K562 (cell line): ENCODE measurements at regions not wholly inside any gene's neighbourhood (a gene's known extent, or its start where the extent isn't known, plus 50 kb on each side); places are given as distances from the start of the nearest gene placed in this dataset.

Source experiments
- ATAC-seq: fragments of 200-7000 bp; cut with Tn5 transposase; 3 replicates; pipeline ENCODE4 v1.9.1; 2020; ENCODE audit warnings: moderate library complexity
- BruUV-seq: library from RNA; stranded (reverse); fragments of 400-500 nt; replicated peaks from 2 replicates; lab custom pipeline; 2021; lab: Mats Ljungman, UMichigan
- CTCF ChIA-PET: fragments of 300-600 bp; formaldehyde crosslinking; extraction: SDS; loops from one replicate; lab custom pipeline; 2021; ENCODE audit warnings: low intra/inter-chr PET ratio; lab: Yijun Ruan, JAX
- POLR2A ChIA-PET: fragments of 300-600, 350-650 bp; sonication (Branson Sonifier 250); formaldehyde crosslinking; extraction: SDS; loops from one replicate; lab custom pipeline; 2021; ENCODE audit warnings: antibody characterized with exemption, inconsistent platforms; lab: Yijun Ruan, JAX
- DNase-seq, 4 experiments: peaks; one replicate each; pipeline versions ENCODE4 v3.0.0 to v3.0.0-alpha.2; 2011 to 2018; ENCODE audit warnings: low spot score in 3 of 4, mixed read lengths in 3 of 4; ENCODE audit errors: extremely low read depth in 1 of 4
- FAIRE-seq: peaks from 2 replicates; lab custom pipeline; 2011; peaks lifted over from hg19 to GRCh38; lab: Jason Lieb, UNC
- H2AFZ ChIP-seq: 2 replicates; pipeline ENCODE4 v1.6.0; 2011; ENCODE audit warnings: low read depth, low read length, control low read depth, inconsistent platforms
- H3K27ac ChIP-seq: fragments of 200-600 bp; 3 replicates; pipeline ENCODE4 v1.8.0; 2011; ENCODE audit warnings: low read depth, mild to moderate bottlenecking, control low read depth, inconsistent platforms, low read length, moderate library complexity, mixed read lengths; ENCODE audit errors: extremely low read depth
- H3K27me3 ChIP-seq, 2 experiments: fragments of 300-600 bp in 1 of 2; 2 replicates in 1 of 2; 3 replicates in 1 of 2; pipeline versions ENCODE4 v1.6.0 to v1.8.0; 2011; ENCODE audit warnings: inconsistent platforms in 2 of 2, low read length in 2 of 2, mild to moderate bottlenecking in 1 of 2, mixed read lengths in 1 of 2, moderate library complexity in 1 of 2; ENCODE audit not compliant: control insufficient read depth in 2 of 2, insufficient read depth in 2 of 2
- H3K36me3 ChIP-seq: fragments of 300-600 bp; 3 replicates; pipeline ENCODE4 v1.8.0; 2011; ENCODE audit warnings: mild to moderate bottlenecking, low read length, inconsistent platforms; ENCODE audit not compliant: control insufficient read depth, insufficient read depth
- H3K4me1 ChIP-seq, 2 experiments: fragments of 200-600 bp in 1 of 2; replicated peaks in 1 of 2; 2 replicates in 1 of 2; 3 replicates in 1 of 2; pipeline versions ENCODE4 v1.5.1 to v1.8.0; 2011; ENCODE audit warnings: inconsistent platforms in 2 of 2, low read length in 2 of 2, mild to moderate bottlenecking in 1 of 2, mixed read lengths in 1 of 2, moderate library complexity in 1 of 2; ENCODE audit not compliant: control insufficient read depth in 2 of 2, insufficient read depth in 2 of 2
- H3K4me2 ChIP-seq: 2 replicates; pipeline ENCODE4 v1.6.1; 2011; ENCODE audit warnings: low read length, control low read depth, inconsistent platforms, mixed read lengths; ENCODE audit not compliant: insufficient read depth
- H3K4me3 ChIP-seq: fragments of 200-600 bp; sonication (generic), shearing (Covaris generic); 2 replicates; pipeline ENCODE4 v1.5.1; 2016; ENCODE audit warnings: control low read depth, inconsistent platforms
- H3K79me2 ChIP-seq: fragments of 200-600 bp; 3 replicates; pipeline ENCODE4 v1.8.0; 2011; ENCODE audit warnings: low read length, inconsistent platforms; ENCODE audit not compliant: control insufficient read depth, insufficient read depth
- H3K9ac ChIP-seq, 2 experiments: 2 replicates each; pipeline versions ENCODE4 v1.6.0 to v1.6.1; 2011; ENCODE audit warnings: low read depth in 2 of 2, low read length in 2 of 2, control low read depth in 1 of 2, inconsistent platforms in 1 of 2, mild to moderate bottlenecking in 1 of 2, mixed read lengths in 1 of 2; ENCODE audit not compliant: insufficient read depth in 1 of 2
- H3K9me1 ChIP-seq: one replicate; pipeline ENCODE4 v1.6.0; 2011; ENCODE audit warnings: inconsistent platforms, mild to moderate bottlenecking, low read length, moderate library complexity; ENCODE audit not compliant: control insufficient read depth, insufficient read depth
- H3K9me3 ChIP-seq: replicated peaks from 2 replicates; pipeline ENCODE4 v1.5.1; 2011; ENCODE audit warnings: low read depth, low read length, inconsistent platforms; ENCODE audit not compliant: control insufficient read depth, insufficient read depth
- H4K20me1 ChIP-seq: replicated peaks from 2 replicates; pipeline ENCODE4 v1.6.1; 2011; ENCODE audit warnings: low read length, inconsistent platforms, mixed read lengths; ENCODE audit not compliant: control insufficient read depth, insufficient read depth
- CBFB ChIP-seq: sonication (generic); formaldehyde crosslinking; IDR thresholded peaks from 2 replicates; pipeline ENCODE4 v1.4.0; 2020; ENCODE audit warnings: mild to moderate bottlenecking, missing genetic modification reagents
- FOXP4 ChIP-seq: sonication (generic); formaldehyde crosslinking; IDR thresholded peaks from 2 replicates; pipeline ENCODE4 v1.8.0; 2022; ENCODE audit warnings: mild to moderate bottlenecking, missing genetic modification reagents, borderline replicate concordance
- KDM4B ChIP-seq, 2 experiments: fragments of 450-650 bp in 1 of 2; sonication (generic) in 1 of 2; IDR thresholded peaks; 2 replicates each; pipeline ENCODE4 v1.6.1; 2016 to 2017; ENCODE audit warnings: borderline replicate concordance in 2 of 2, antibody characterized with exemption in 1 of 2, low read depth in 1 of 2, mild to moderate bottlenecking in 1 of 2
- KLF10 ChIP-seq: fragments of 250-450 bp; sonication (Bioruptor Pico); IDR thresholded peaks from 2 replicates; pipeline ENCODE4 v1.6.1; 2021; ENCODE audit warnings: matching md5 sums
- MYNN ChIP-seq, 2 experiments: sonication (generic); formaldehyde crosslinking in 1 of 2; IDR thresholded peaks; 2 replicates each; pipeline versions ENCODE4 v1.5.0 to v1.6.1; 2016 to 2020; ENCODE audit warnings: antibody characterized with exemption in 1 of 2, missing genetic modification reagents in 1 of 2
- PHTF2 ChIP-seq: fragments of 250-450 bp; sonication (Bioruptor Pico); IDR thresholded peaks from 2 replicates; pipeline ENCODE4 v1.5.0; 2021; ENCODE audit warnings: mild to moderate bottlenecking
- SMC3 ChIP-seq: conservative IDR thresholded peaks from 2 replicates; pipeline ENCODE4 v1.6.1; 2011; ENCODE audit warnings: low read depth, low read length, improper control_type of control experiment; ENCODE audit not compliant: insufficient read depth
- STAT5A ChIP-seq: IDR thresholded peaks from 2 replicates; pipeline ENCODE4 v1.6.1; 2012; ENCODE audit warnings: low read length, inconsistent platforms, borderline replicate concordance
- TFE3 ChIP-seq: fragments of 450-650 bp; formaldehyde crosslinking; IDR thresholded peaks from 2 replicates; pipeline ENCODE4 v1.4.0; 2020; ENCODE audit warnings: mild to moderate bottlenecking, mixed read lengths
- ZNF311 ChIP-seq: fragments of 250-450 bp; sonication (Bioruptor Pico); IDR thresholded peaks from 2 replicates; pipeline ENCODE4 v1.4.0; 2020; ENCODE audit warnings: mild to moderate bottlenecking, moderate library complexity
- ZNF717 ChIP-seq: fragments of 250-450 bp; sonication (Bioruptor Pico); IDR thresholded peaks from 2 replicates; pipeline ENCODE4 v1.5.0; 2021
- WGBS: fragments of 100-300 bp; shearing (Covaris generic); methylation state at CpG from one replicate; pipeline ENCODE4 v1.1.6; 2016; ENCODE audit warnings: low coverage, mixed read lengths; ENCODE audit not compliant: insufficient coverage; ENCODE audit errors: missing lambda C conversion rate; 5-methylcytosine and 5-hydroxymethylcytosine counted together
- in situ Hi-C: fragments of 300-500 bp; cut with MboI; formaldehyde crosslinking; loops from 4 replicates; pipeline ENCODE4 v1.15.0; 2018; ENCODE audit warnings: inconsistent platforms, mixed read lengths
- intact Hi-C: fragments of 100-400 bp; cut with micrococcal nuclease; formaldehyde crosslinking; loops from 2 replicates; pipeline ENCODE4 v1.14.2; 2022

GRCh38 chr13:60936281-60936680 lies 479.4 kb downstream of the PCDH20 start:
- no peaks in the 10 kb centered on the region for H3K9me3 ChIP-seq
- peak; percentile 60 for TF ChIP-seq TFE3
- no peak for TF ChIP-seq CBFB (CRISPR knock-in tag)
- H3K4me3 ChIP-seq, result no peak overlapping the region
- CTCF ChIA-PET, result no interaction called here
- intact Hi-C loops (no loop called here), in situ Hi-C loops (no loop called here)
- FAIRE-seq (no peak), DNase-seq (no peak), ATAC-seq (no peak)
- H3K79me2 ChIP-seq, result no peaks in the 10 kb centered on the region
- no peaks in the 10 kb centered on the region for H4K20me1 ChIP-seq
- no peak overlapping the region for H3K4me2 ChIP-seq
- H3K9ac ChIP-seq, result no peak overlapping the region
- no peaks in the 10 kb centered on the region for H3K9me1 ChIP-seq
- BruUV-seq, result no TSS peak
- H3K36me3 ChIP-seq, result no peaks in the 10 kb centered on the region
- no peak overlapping the region for H2AFZ ChIP-seq
- WGBS, result 6% methylated on average over 3 of the region's 3 CpGs
- H3K27ac ChIP-seq, result no peak overlapping the region
- H3K4me1 ChIP-seq, result no peaks in the 10 kb centered on the region
- POLR2A ChIA-PET, result no interaction called here
- no peaks in the 10 kb centered on the region for H3K27me3 ChIP-seq

GRCh38 chr13:60933638-60934037 lies 482.0 kb downstream of the PCDH20 start:
- CTCF ChIA-PET, result no interaction called here
- POLR2A ChIA-PET, result no interaction called here
- no peak overlapping the region for H3K4me3 ChIP-seq
- BruUV-seq, result no TSS peak
- intact Hi-C loops, result no loop called here
- no peaks in the 10 kb centered on the region for H3K27me3 ChIP-seq
- DNase-seq (no peak), FAIRE-seq (no peak), ATAC-seq (no peak)
- H3K9me1 ChIP-seq, result no peaks in the 10 kb centered on the region
- H2AFZ ChIP-seq, result no peak overlapping the region
- H3K9me3 ChIP-seq, result no peaks in the 10 kb centered on the region
- no peaks in the 10 kb centered on the region for H3K4me1 ChIP-seq
- WGBS, result 5% methylated on average over 2 of the region's 2 CpGs
- no peak overlapping the region for H3K27ac ChIP-seq
- in situ Hi-C loops, result no loop called here
- no peaks in the 10 kb centered on the region for H3K79me2 ChIP-seq
- no peaks in the 10 kb centered on the region for H4K20me1 ChIP-seq
- H3K4me2 ChIP-seq, result no peak overlapping the region
- H3K9ac ChIP-seq, result no peak overlapping the region
- H3K36me3 ChIP-seq, result no peaks in the 10 kb centered on the region
- no peak for TF ChIP-seq MYNN (IDR thresholded peaks at IDR 0.05)
- TF ChIP-seq MYNN (CRISPR knock-in tag; IDR thresholded peaks at IDR 0.05), result no peak
- no peak for TF ChIP-seq FOXP4 (CRISPR knock-in tag)
- TF ChIP-seq ZNF717 (CRISPR knock-in tag), result no peak
- no peak for TF ChIP-seq ZNF311 (CRISPR knock-in tag)
- TF ChIP-seq PHTF2 (CRISPR knock-in tag), result no peak
- no peak for TF ChIP-seq SMC3
- TF ChIP-seq KDM4B (IDR thresholded peaks at IDR 0.05; ENCODE audit: borderline replicate concordance in 2 of 2, low read depth in 1 of 2), result no peak
- TF ChIP-seq KLF10 (CRISPR knock-in tag), result no peak
- TF ChIP-seq STAT5A, result no peak
